BJ (cell line): ENCODE measurements at regions not wholly inside any gene's neighbourhood (a gene's known extent, or its start where the extent isn't known, plus 50 kb on each side); places are given as distances from the start of the nearest gene placed in this dataset.

Experiments used
- CTCF ChIA-PET: fragments of 350-600 bp; formaldehyde crosslinking; extraction: SDS; loops from one replicate; lab custom pipeline; 2021; ENCODE audit warnings: antibody characterized with exemption, inconsistent platforms; lab: Yijun Ruan, JAX
- POLR2A ChIA-PET: fragments of 300-600 bp; sonication (Branson Sonifier 250); formaldehyde crosslinking; extraction: SDS; loops from one replicate; lab custom pipeline; 2021; ENCODE audit warnings: antibody characterized with exemption; lab: Charles Lee
- DNase-seq: peaks from one replicate; pipeline ENCODE4 v3.0.0-alpha.2; 2011; ENCODE audit warnings: low read depth
- H3K27me3 ChIP-seq: 2 replicates; pipeline ENCODE4 v1.6.0; 2011; ENCODE audit warnings: low read length; ENCODE audit not compliant: control insufficient read depth, insufficient read depth
- H3K36me3 ChIP-seq: 2 replicates; pipeline ENCODE4 v1.5.1; 2011; ENCODE audit warnings: low read length; ENCODE audit not compliant: control insufficient read depth, insufficient read depth
- H3K4me3 ChIP-seq: 2 replicates; pipeline ENCODE4 v1.5.1; 2011; ENCODE audit warnings: low read depth, mild to moderate bottlenecking, control low read depth, low read length
- CTCF ChIP-seq: IDR thresholded peaks from 2 replicates; pipeline ENCODE4 v1.5.1; 2011; ENCODE audit warnings: low read depth, mild to moderate bottlenecking, control low read depth, inconsistent platforms, low read length, moderate library complexity; ENCODE audit not compliant: insufficient read depth

DNA sequence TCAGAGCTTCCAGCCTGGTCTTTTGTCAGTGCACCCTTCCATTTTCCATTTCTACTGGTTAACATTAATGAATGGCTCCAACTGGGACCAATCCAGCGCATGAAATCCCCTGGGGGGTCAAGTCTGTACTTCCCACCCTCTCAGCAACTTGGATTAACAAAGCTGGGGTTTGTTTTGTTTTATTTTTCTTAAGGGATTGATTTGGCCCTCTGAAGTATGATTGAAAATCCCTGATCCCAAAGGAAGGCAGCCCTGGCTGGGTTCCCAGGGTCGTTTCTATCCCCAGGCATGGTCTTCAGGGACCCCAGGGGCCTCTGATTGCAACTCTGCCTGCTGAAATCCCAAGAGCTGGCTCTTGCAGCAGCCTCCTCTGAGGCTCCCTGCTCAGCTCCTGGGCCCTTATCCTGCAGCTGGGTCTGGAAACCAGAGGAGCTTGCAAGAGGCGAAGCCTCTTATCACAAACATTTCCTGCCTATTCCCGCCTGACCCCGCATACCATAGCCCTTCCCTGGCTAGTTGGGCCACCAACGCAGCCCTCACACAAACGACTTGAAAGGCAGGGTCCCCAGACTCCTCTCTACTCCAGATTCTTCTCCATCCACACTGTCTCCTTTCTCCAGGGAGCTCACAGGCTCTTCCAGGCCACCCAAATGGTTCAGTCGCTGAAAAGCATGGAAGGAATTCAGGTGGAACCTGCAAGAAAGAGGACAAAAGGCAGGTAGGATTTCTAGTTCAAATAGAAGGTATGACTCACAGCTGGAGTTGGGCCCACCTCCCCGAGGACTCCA lies 109.7 kb upstream of the PKDCC start:
- POLR2A ChIA-PET: interaction anchor here (0.7 kb wide), 1 partner anchor 10 kb away, joined by 5 read pairs; no protein-coding TSS in a partner anchor
- no peak for TF ChIP-seq CTCF
- Histone ChIP-seq H3K36me3 (no peaks in the 10 kb centered on the region), H3K27me3 (peaks cover 2% of the 10 kb centered on the region; the same call in 1 of the 2 replicates), H3K4me3 (no peak overlapping the region)
- CTCF ChIA-PET: interaction anchor here (0.7 kb wide), 1 partner anchor 29 kb away, joined by 3 read pairs; no protein-coding TSS in a partner anchor
- no peak for DNase-seq

GRCh38 chr2:41940060-41940744 lies 107.6 kb upstream of the PKDCC start:
- Histone ChIP-seq H3K27me3 (peaks cover 2% of the 10 kb centered on the region; the same call in 1 of the 2 replicates), H3K36me3 (no peaks in the 10 kb centered on the region), H3K4me3 (no peak overlapping the region)
- TF ChIP-seq CTCF: no peak
- no peak for DNase-seq
- CTCF ChIA-PET: no interaction called here
- POLR2A ChIA-PET: no interaction called here

- POLR2A ChIA-PET: interaction anchor here (0.6 kb wide), 1 partner anchor 33 kb away, joined by 3 read pairs; no protein-coding TSS in a partner anchor
- Histone ChIP-seq H3K36me3 (no peaks in the 10 kb centered on the region), H3K27me3 (peaks cover 2% of the 10 kb centered on the region; the same call in 1 of the 2 replicates), H3K4me3 (no peak overlapping the region)
- DNase-seq: no peak
- CTCF ChIA-PET: no interaction called here
- no peak for TF ChIP-seq CTCF
These were observed 107.1 kb upstream of the PKDCC start for GRCh38 chr2:41940745-41941063.

- no peaks in the 10 kb centered on the region for H3K36me3 ChIP-seq
- CTCF ChIA-PET: interaction anchor here (0.9 kb wide), 1 partner anchor 10 kb away, joined by 4 read pairs; no protein-coding TSS in a partner anchor
- POLR2A ChIA-PET: no interaction called here
- no peak overlapping the region for H3K4me3 ChIP-seq
- DNase-seq: no peak
- TF ChIP-seq CTCF: no peak
- peaks cover 4% of the 10 kb centered on the region; the same call in 1 of the 2 replicates for H3K27me3 ChIP-seq
These were observed 106.0 kb upstream of the PKDCC start for GRCh38 chr2:41941831-41942230.

- H3K4me3 ChIP-seq: no peak overlapping the region
- H3K27me3 ChIP-seq: peaks cover 4% of the 10 kb centered on the region; the same call in 1 of the 2 replicates
- no peak for DNase-seq
- ChIA-PET POLR2A (no interaction called here), CTCF (interaction anchor here (0.9 kb wide), 1 partner anchor 10 kb away, joined by 4 read pairs; no protein-coding TSS in a partner anchor)
- H3K36me3 ChIP-seq: no peaks in the 10 kb centered on the region
- TF ChIP-seq CTCF: no peak
These were observed 105.5 kb upstream of the PKDCC start for GRCh38 chr2:41942278-41942677.
